H1 (cell line): ENCODE measurements at regions not wholly inside any gene's neighbourhood (a gene's known extent, or its start where the extent isn't known, plus 50 kb on each side); places are given as distances from the start of the nearest gene placed in this dataset.

Source experiments
- CTCF ChIA-PET: fragments of 300-600 bp; sonication (Branson Sonifier 250); formaldehyde crosslinking; loops from one replicate; lab custom pipeline; 2021; ENCODE audit not compliant: partially characterized antibody; lab: Charles Lee
- POLR2A ChIA-PET: fragments of 300-600 bp; sonication (Branson Sonifier 250); formaldehyde crosslinking; loops from one replicate; lab custom pipeline; 2021; ENCODE audit warnings: inconsistent platforms; ENCODE audit not compliant: partially characterized antibody; lab: Charles Lee
- DNase-seq, 2 experiments: peaks; one replicate each; pipeline versions ENCODE4 v3.0.0 to v3.0.0-alpha.2; 2010 to 2022; ENCODE audit warnings: low spot score in 2 of 2, low read depth in 1 of 2, mixed read lengths in 1 of 2
- FAIRE-seq: peaks from 2 replicates; lab custom pipeline; 2011; peaks lifted over from hg19 to GRCh38; lab: Jason Lieb, UNC
- H2AFZ ChIP-seq: 2 replicates; pipeline ENCODE4 v1.8.1; 2012; ENCODE audit warnings: low read length, inconsistent platforms
- H2AK5ac ChIP-seq: 2 replicates; pipeline ENCODE4 v1.6.1; 2013; ENCODE audit warnings: low read depth, low read length
- H2BK120ac ChIP-seq: replicated peaks from 2 replicates; pipeline ENCODE3; 2013; ENCODE audit warnings: low read depth, low read length, inconsistent platforms
- H2BK12ac ChIP-seq: 2 replicates; pipeline ENCODE4 v1.6.1; 2013; ENCODE audit warnings: low read depth, low read length
- H2BK15ac ChIP-seq: 2 replicates; pipeline ENCODE4 v1.6.1; 2013; ENCODE audit warnings: low read length
- H2BK20ac ChIP-seq: 2 replicates; pipeline ENCODE4 v1.6.1; 2013; ENCODE audit warnings: low read length
- H2BK5ac ChIP-seq: 2 replicates; pipeline ENCODE4 v1.6.1; 2013; ENCODE audit warnings: low read depth, low read length
- H3K14ac ChIP-seq: 2 replicates; pipeline ENCODE4 v1.6.1; 2013; ENCODE audit warnings: inconsistent platforms; ENCODE audit not compliant: insufficient read length
- H3K18ac ChIP-seq: 2 replicates; pipeline ENCODE4 v1.6.1; 2013; ENCODE audit warnings: low read length; ENCODE audit errors: extremely low read depth
- H3K23ac ChIP-seq: 2 replicates; pipeline ENCODE4 v1.6.1; 2013; ENCODE audit warnings: inconsistent platforms; ENCODE audit not compliant: insufficient read length
- H3K23me2 ChIP-seq: 2 replicates; pipeline ENCODE4 v1.6.1; 2013; ENCODE audit warnings: low read depth, low read length
- H3K27ac ChIP-seq: 2 replicates; pipeline ENCODE4 v1.6.1; 2011; ENCODE audit warnings: low read depth, low read length, inconsistent platforms
- H3K27me3 ChIP-seq, 4 experiments: replicated peaks in 1 of 4; 1 replicate in 1 of 4; 2 replicates in 3 of 4; pipeline versions ENCODE4 v1.6.1 to v1.8.1; 2011 to 2013; ENCODE audit warnings: low read length in 3 of 4, mild to moderate bottlenecking in 3 of 4, inconsistent platforms in 2 of 4, mixed read lengths in 2 of 4, moderate library complexity in 1 of 4; ENCODE audit not compliant: control insufficient read depth in 3 of 4, insufficient read depth in 3 of 4; ENCODE audit errors: extremely low read depth in 1 of 4
- H3K36me3 ChIP-seq, 4 experiments: 2 replicates each; pipeline versions ENCODE4 v1.6.1 to v1.8.1; 2011 to 2013; ENCODE audit warnings: mild to moderate bottlenecking in 4 of 4, low read length in 3 of 4, moderate library complexity in 2 of 4, control low read depth in 1 of 4, inconsistent platforms in 1 of 4; ENCODE audit not compliant: insufficient read depth in 4 of 4, control insufficient read depth in 2 of 4
- H3K4ac ChIP-seq: replicated peaks from 2 replicates; pipeline ENCODE3; 2013; ENCODE audit warnings: low read length, low read depth, mixed read lengths, inconsistent platforms; ENCODE audit not compliant: insufficient read length
- H3K4me1 ChIP-seq, 4 experiments: replicated peaks in 1 of 4; 1 replicate in 1 of 4; 2 replicates in 3 of 4; pipeline versions ENCODE4 v1.6.1 to v1.8.1; 2011 to 2013; ENCODE audit warnings: low read length in 3 of 4, inconsistent platforms in 2 of 4, mixed read lengths in 1 of 4; ENCODE audit not compliant: insufficient read depth in 4 of 4, control insufficient read depth in 3 of 4
- H3K4me2 ChIP-seq, 2 experiments: 2 replicates each; pipeline versions ENCODE4 v1.6.1 to v1.8.1; 2011 to 2013; ENCODE audit warnings: low read depth in 2 of 2, low read length in 2 of 2, control low read depth in 1 of 2, inconsistent platforms in 1 of 2, mild to moderate bottlenecking in 1 of 2; ENCODE audit not compliant: insufficient read depth in 1 of 2
- H3K4me3 ChIP-seq, 4 experiments: fragments of 200-600, 300-600 bp in 1 of 4; sonication (generic), shearing (Covaris generic), sonication (Bioruptor Twin) in 1 of 4; 2 replicates each; pipeline versions ENCODE4 v1.5.1 to v1.8.1; 2011 to 2016; ENCODE audit warnings: low read length in 4 of 4, low read depth in 3 of 4, control low read depth in 2 of 4, inconsistent platforms in 2 of 4, mild to moderate bottlenecking in 2 of 4, mixed read lengths in 1 of 4, moderate library complexity in 1 of 4; ENCODE audit not compliant: insufficient read depth in 2 of 4; ENCODE audit errors: extremely low read depth in 1 of 4
- H3K56ac ChIP-seq: replicated peaks from 2 replicates; pipeline ENCODE3; 2013; ENCODE audit warnings: low read depth, mild to moderate bottlenecking, mixed read lengths, low read length, inconsistent platforms; ENCODE audit not compliant: insufficient read length
- H3K79me1 ChIP-seq: 2 replicates; pipeline ENCODE4 v1.6.1; 2013; ENCODE audit warnings: low read depth, low read length, control low read depth
- H3K79me2 ChIP-seq, 2 experiments: 2 replicates each; pipeline versions ENCODE4 v1.6.1 to v1.8.1; 2012 to 2013; ENCODE audit warnings: low read length in 2 of 2, mild to moderate bottlenecking in 2 of 2, inconsistent platforms in 1 of 2; ENCODE audit not compliant: insufficient read depth in 2 of 2, control insufficient read depth in 1 of 2
- H3K9ac ChIP-seq, 4 experiments: replicated peaks in 1 of 4; 1 replicate in 1 of 4; 2 replicates in 3 of 4; pipeline versions ENCODE4 v1.6.1 to v1.8.1; 2011 to 2013; ENCODE audit warnings: low read depth in 3 of 4, low read length in 3 of 4, control low read depth in 2 of 4, mild to moderate bottlenecking in 2 of 4, moderate library complexity in 2 of 4, inconsistent platforms in 1 of 4; ENCODE audit errors: extremely low read depth in 1 of 4
- H3K9me3 ChIP-seq, 2 experiments: 2 replicates each; pipeline versions ENCODE4 v1.6.1 to v1.8.1; 2012 to 2013; ENCODE audit warnings: mild to moderate bottlenecking in 2 of 2, moderate library complexity in 2 of 2, control low read depth in 1 of 2, inconsistent platforms in 1 of 2, low read depth in 1 of 2, low read length in 1 of 2, mixed read lengths in 1 of 2; ENCODE audit not compliant: insufficient read depth in 2 of 2
- H4K20me1 ChIP-seq, 2 experiments: replicated peaks in 1 of 2; 2 replicates each; pipeline versions ENCODE3 to v1.8.1; 2011 to 2013; ENCODE audit warnings: inconsistent platforms in 2 of 2, low read length in 2 of 2, mild to moderate bottlenecking in 1 of 2; ENCODE audit not compliant: insufficient read depth in 2 of 2, control insufficient read depth in 1 of 2
- H4K5ac ChIP-seq: 2 replicates; pipeline ENCODE4 v1.6.1; 2013; ENCODE audit warnings: low read length, low read depth, mixed read lengths, inconsistent platforms; ENCODE audit not compliant: insufficient read length
- H4K8ac ChIP-seq: 2 replicates; pipeline ENCODE4 v1.8.0; 2013; ENCODE audit warnings: mild to moderate bottlenecking, moderate library complexity, low read length, inconsistent platforms; ENCODE audit not compliant: insufficient read depth; ENCODE audit errors: extremely low read depth
- H4K91ac ChIP-seq: replicated peaks from 2 replicates; pipeline ENCODE3; 2013; ENCODE audit warnings: low read length, mixed read lengths, inconsistent platforms; ENCODE audit not compliant: insufficient read length
- CBX5 ChIP-seq: fragments of 300-800, 300-1000 bp; sonication (generic); IDR thresholded peaks from 2 replicates; pipeline ENCODE4 v1.7.1; 2016; ENCODE audit warnings: antibody characterized with exemption, low read length, low read depth
- CBX8 ChIP-seq: fragments of 300-800, 300-1000 bp; sonication (generic); IDR thresholded peaks from 2 replicates; pipeline ENCODE4 v1.7.1; 2016; ENCODE audit warnings: low read depth, low read length, borderline replicate concordance
- EP300 ChIP-seq, 2 experiments: IDR thresholded peaks; 1 replicate in 1 of 2; 2 replicates in 1 of 2; pipeline ENCODE4 v1.6.1; 2011 to 2012; ENCODE audit warnings: low read depth in 2 of 2, low read length in 2 of 2, mild to moderate bottlenecking in 2 of 2, borderline replicate concordance in 1 of 2, inconsistent platforms in 1 of 2, moderate library complexity in 1 of 2
- GABPA ChIP-seq: IDR thresholded peaks from 2 replicates; pipeline ENCODE4 v1.6.1; 2011; ENCODE audit warnings: mild to moderate bottlenecking, low read length, moderate library complexity, borderline replicate concordance; ENCODE audit not compliant: insufficient read depth
- JUND ChIP-seq: IDR thresholded peaks from 2 replicates; pipeline ENCODE4 v1.6.1; 2011; ENCODE audit warnings: mild to moderate bottlenecking, improper control_type of control experiment, low read length
- KDM1A ChIP-seq: fragments of 200-600, 300-600 bp; sonication (generic); IDR thresholded peaks from 2 replicates; pipeline ENCODE4 v1.7.1; 2016; ENCODE audit warnings: mild to moderate bottlenecking, low read length, borderline replicate concordance
- KDM5A ChIP-seq: fragments of 200-600 bp; IDR thresholded peaks from 2 replicates; pipeline ENCODE4 v1.7.1; 2012; ENCODE audit warnings: mild to moderate bottlenecking, low read length, inconsistent platforms, mixed read lengths
- RAD21 ChIP-seq, 2 experiments: IDR thresholded peaks in 1 of 2; conservative IDR thresholded peaks in 1 of 2; 2 replicates each; pipeline ENCODE4 v1.6.1; 2011; ENCODE audit warnings: low read depth in 2 of 2, low read length in 2 of 2, improper control_type of control experiment in 1 of 2, inconsistent platforms in 1 of 2, mild to moderate bottlenecking in 1 of 2, moderate library complexity in 1 of 2
- RXRA ChIP-seq: IDR thresholded peaks from 2 replicates; pipeline ENCODE4 v1.6.1; 2011; ENCODE audit warnings: low read depth, mild to moderate bottlenecking, low read length, moderate library complexity; ENCODE audit not compliant: insufficient read depth
- SIX5 ChIP-seq: IDR thresholded peaks from 2 replicates; pipeline ENCODE4 v1.6.1; 2011; ENCODE audit warnings: mild to moderate bottlenecking, low read depth, low read length
- SRF ChIP-seq: IDR thresholded peaks from 2 replicates; pipeline ENCODE4 v1.6.1; 2011; ENCODE audit warnings: mild to moderate bottlenecking, low read depth, low read length, moderate library complexity
- TAF7 ChIP-seq: optimal IDR thresholded peaks from 2 replicates; pipeline ENCODE3; 2011; ENCODE audit warnings: low read depth, mild to moderate bottlenecking, inconsistent platforms, low read length, moderate library complexity, borderline replicate concordance
- WGBS, 2 experiments: shearing (Covaris generic) in 1 of 2; methylation state at CpG; one replicate each; pipeline versions ENCODE4 v1.1.6 to v1.1.7; 2013 to 2015; ENCODE audit warnings: low lambda C conversion rate in 2 of 2, mixed read lengths in 2 of 2, inconsistent platforms in 1 of 2, low coverage in 1 of 2, missing lambda C conversion rate in 1 of 2; ENCODE audit not compliant: insufficient replicate concordance in 2 of 2, insufficient coverage in 1 of 2, insufficient read length in 1 of 2; ENCODE audit errors: extremely low coverage in 1 of 2, missing lambda C conversion rate in 1 of 2; 5-methylcytosine and 5-hydroxymethylcytosine counted together
- TF ChIP-seq, protein P1 (sequence below): IDR thresholded peaks from 2 replicates; pipeline ENCODE4 v1.6.1; 2012; ENCODE audit warnings: inconsistent platforms

DNA sequence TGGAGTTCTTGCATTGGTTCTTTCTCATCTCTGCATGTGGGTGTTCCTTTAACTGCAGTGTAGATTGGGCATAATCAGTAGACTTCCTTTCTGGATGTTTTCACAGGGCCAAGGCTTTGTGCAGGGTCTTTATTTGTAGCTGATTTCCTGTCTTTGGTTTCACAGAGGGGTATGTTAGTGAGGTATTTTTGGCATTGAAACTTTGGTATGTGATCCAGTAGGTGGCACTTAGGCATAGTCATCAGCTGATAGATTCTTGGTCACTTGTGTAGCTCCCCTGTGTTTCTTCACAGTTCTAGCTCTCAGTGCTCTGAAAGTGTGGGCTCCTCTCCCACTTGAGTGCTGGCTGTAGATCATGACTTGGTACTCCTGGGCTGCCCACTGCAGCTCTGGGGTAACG, 52.7 kb upstream of the LMO3 start:
- H4K20me1 ChIP-seq = no peaks in the 10 kb centered on the region
- no peak overlapping the region for H3K4ac ChIP-seq
- POLR2A ChIA-PET = no interaction called here
- no peaks in the 10 kb centered on the region for H3K27me3 ChIP-seq
- no peaks in the 10 kb centered on the region for H3K79me1 ChIP-seq
- CTCF ChIA-PET = interaction anchor here (0.7 kb wide), 1 partner anchor 150 kb away, joined by 4 read pairs; no protein-coding TSS in a partner anchor
- no peaks in the 10 kb centered on the region for H3K36me3 ChIP-seq
- H3K18ac ChIP-seq = no peak overlapping the region; the same call in 1 of the 2 replicates
- H3K27ac ChIP-seq = no peak overlapping the region
- H3K23ac ChIP-seq = no peak overlapping the region
- no peak overlapping the region for H3K4me3 ChIP-seq
- H4K91ac ChIP-seq = no peak overlapping the region
- DNase-seq = no peak
- no peak overlapping the region for H4K8ac ChIP-seq
- H2BK20ac ChIP-seq = no peak overlapping the region
- no peaks in the 10 kb centered on the region for H3K9me3 ChIP-seq
- no peaks in the 10 kb centered on the region for H3K23me2 ChIP-seq
- 100% methylated on average over 1 of the region's 1 CpG; no CpG with 5 or more reads in 1 of the 2 experiments for WGBS, 2 experiments
- H3K14ac ChIP-seq = no peak overlapping the region
- H4K5ac ChIP-seq = no peak overlapping the region
- no peak overlapping the region for H3K9ac ChIP-seq
- H3K79me2 ChIP-seq = no peaks in the 10 kb centered on the region
- no peak overlapping the region for H2BK15ac ChIP-seq
- no peak overlapping the region for H3K56ac ChIP-seq
- no peak overlapping the region for H2AFZ ChIP-seq
- H2BK5ac ChIP-seq = no peak overlapping the region
- TF ChIP-seq RAD21 (IDR thresholded peaks at IDR 0.05 in 1 of 2, conservative IDR thresholded peaks at IDR 0.05 in 1 of 2; ENCODE audit: low read depth in 2 of 2, low read length in 2 of 2) (no peak), TAF7 (no peak), KDM5A (no peak), GABPA (no peak), SRF (no peak), SIX5 (no peak), RXRA (no peak), CBX5 (no peak), JUND (no peak), KDM1A (no peak), EP300 (IDR thresholded peaks at IDR 0.05; ENCODE audit: borderline replicate concordance in 1 of 2, low read depth in 2 of 2, low read length in 2 of 2) (no peak), CBX8 (no peak)
- TF ChIP-seq, protein P1, sequence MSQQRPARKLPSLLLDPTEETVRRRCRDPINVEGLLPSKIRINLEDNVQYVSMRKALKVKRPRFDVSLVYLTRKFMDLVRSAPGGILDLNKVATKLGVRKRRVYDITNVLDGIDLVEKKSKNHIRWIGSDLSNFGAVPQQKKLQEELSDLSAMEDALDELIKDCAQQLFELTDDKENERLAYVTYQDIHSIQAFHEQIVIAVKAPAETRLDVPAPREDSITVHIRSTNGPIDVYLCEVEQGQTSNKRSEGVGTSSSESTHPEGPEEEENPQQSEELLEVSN = no peak
- H3K4me1 ChIP-seq = no peaks in the 10 kb centered on the region
- H2AK5ac ChIP-seq = no peak overlapping the region
- no peak for FAIRE-seq
- no peak overlapping the region for H2BK120ac ChIP-seq
- no peak overlapping the region for H2BK12ac ChIP-seq
- H3K4me2 ChIP-seq = no peak overlapping the region
